Endothelial cell of umbilical vein (primary cell): ENCODE measurements at regions not wholly inside any gene's neighbourhood (a gene's known extent, or its start where the extent isn't known, plus 50 kb on each side); places are given as distances from the start of the nearest gene placed in this dataset.

Experiments
- BruUV-seq: library from RNA; stranded (reverse); fragments of 400-500 nt; replicated peaks from 2 replicates; lab custom pipeline; 2021; lab: Mats Ljungman, UMichigan
- CTCF ChIA-PET: fragments of 300-600, 350-600 bp; sonication (Branson Sonifier 250); formaldehyde crosslinking; loops from one replicate; lab custom pipeline; 2021; ENCODE audit warnings: antibody characterized with exemption, inconsistent platforms; lab: Charles Lee
- POLR2A ChIA-PET: fragments of 300-600, 350-600 bp; sonication (Branson Sonifier 250); formaldehyde crosslinking; loops from one replicate; lab custom pipeline; 2021; ENCODE audit warnings: antibody characterized with exemption, inconsistent platforms; lab: Charles Lee
- DNase-seq: peaks from one replicate; pipeline ENCODE4 v3.0.0-alpha.2; 2011; ENCODE audit warnings: low read depth, low spot score
- FAIRE-seq: peaks from 2 replicates; lab custom pipeline; 2011; peaks lifted over from hg19 to GRCh38; lab: Jason Lieb, UNC
- H2AFZ ChIP-seq: 2 replicates; pipeline ENCODE4 v1.6.0; 2012; ENCODE audit warnings: low read depth, low read length, control low read depth, inconsistent platforms
- H3K27ac ChIP-seq: 2 replicates; pipeline ENCODE4 v1.5.1; 2011; ENCODE audit warnings: low read depth, mild to moderate bottlenecking, control low read depth, low read length, moderate library complexity; ENCODE audit not compliant: insufficient read depth
- H3K27me3 ChIP-seq, 2 experiments: 2 replicates each; pipeline versions ENCODE4 v1.6.0 to v1.6.1; 2011; ENCODE audit warnings: low read length in 2 of 2, mixed read lengths in 1 of 2; ENCODE audit not compliant: control insufficient read depth in 2 of 2, insufficient read depth in 2 of 2
- H3K36me3 ChIP-seq, 2 experiments: 2 replicates in 1 of 2; 3 replicates in 1 of 2; pipeline ENCODE4 v1.5.1; 2011; ENCODE audit warnings: low read length in 2 of 2, mild to moderate bottlenecking in 1 of 2, moderate library complexity in 1 of 2; ENCODE audit not compliant: control insufficient read depth in 2 of 2, insufficient read depth in 2 of 2; ENCODE audit errors: extremely low read depth in 1 of 2
- H3K4me1 ChIP-seq: 3 replicates; pipeline ENCODE4 v1.5.1; 2011; ENCODE audit warnings: mild to moderate bottlenecking, low read length; ENCODE audit not compliant: control insufficient read depth, insufficient read depth; ENCODE audit errors: extremely low read depth
- H3K4me2 ChIP-seq: 2 replicates; pipeline ENCODE4 v1.6.1; 2011; ENCODE audit warnings: low read length, control low read depth, mixed read lengths; ENCODE audit not compliant: insufficient read depth
- H3K4me3 ChIP-seq, 3 experiments: fragments of 200-600 bp in 1 of 3; sonication (generic), shearing (Covaris generic) in 1 of 3; replicated peaks in 1 of 3; 2 replicates each; pipeline ENCODE4 v1.5.1; 2011 to 2016; ENCODE audit warnings: control low read depth in 3 of 3, low read length in 3 of 3, mild to moderate bottlenecking in 2 of 3, inconsistent platforms in 1 of 3, low read depth in 1 of 3, moderate library complexity in 1 of 3; ENCODE audit not compliant: insufficient read depth in 1 of 3
- H3K79me2 ChIP-seq: 2 replicates; pipeline ENCODE4 v1.6.0; 2012; ENCODE audit warnings: low read length, inconsistent platforms; ENCODE audit not compliant: control insufficient read depth, insufficient read depth
- H3K9ac ChIP-seq: replicated peaks from 2 replicates; pipeline ENCODE3; 2011; ENCODE audit warnings: low read length, control low read depth; ENCODE audit not compliant: insufficient read depth; ENCODE audit errors: extremely low read depth
- H3K9me1 ChIP-seq: replicated peaks from 3 replicates; pipeline ENCODE4 v1.6.0; 2011; ENCODE audit warnings: mild to moderate bottlenecking, low read length; ENCODE audit not compliant: control insufficient read depth, insufficient read depth; ENCODE audit errors: extremely low read depth
- H3K9me3 ChIP-seq: replicated peaks from 2 replicates; pipeline ENCODE4 v1.5.1; 2012; ENCODE audit warnings: low read length, inconsistent platforms; ENCODE audit not compliant: control insufficient read depth, insufficient read depth
- H4K20me1 ChIP-seq: replicated peaks from 2 replicates; pipeline ENCODE3; 2011; ENCODE audit warnings: mild to moderate bottlenecking, low read length; ENCODE audit not compliant: control insufficient read depth, insufficient read depth; ENCODE audit errors: extremely low read depth
- EZH2 ChIP-seq: IDR thresholded peaks from 2 replicates; pipeline ENCODE4 v1.6.1; 2012; ENCODE audit warnings: borderline replicate concordance, low read depth, mild to moderate bottlenecking, moderate library complexity, low read length, inconsistent platforms; ENCODE audit not compliant: severe bottlenecking
- FOS ChIP-seq: IDR thresholded peaks from 2 replicates; pipeline ENCODE4 v1.6.1; 2011; ENCODE audit warnings: mild to moderate bottlenecking, low read length, moderate library complexity, borderline replicate concordance; ENCODE audit not compliant: insufficient read depth
- GATA2 ChIP-seq: IDR thresholded peaks from 2 replicates; pipeline ENCODE4 v1.7.0; 2011; ENCODE audit warnings: low read depth, mild to moderate bottlenecking, moderate library complexity, mixed read lengths, low read length; ENCODE audit not compliant: insufficient read length, insufficient read depth
- JUN ChIP-seq: IDR thresholded peaks from 2 replicates; pipeline ENCODE4 v1.6.1; 2011; ENCODE audit warnings: borderline replicate concordance, low read depth; ENCODE audit not compliant: insufficient read length, insufficient read depth
- MYC ChIP-seq: IDR thresholded peaks from one replicate; pipeline ENCODE4 v1.6.1; 2011; ENCODE audit warnings: mild to moderate bottlenecking, low read depth, low read length
- POLR2A ChIP-seq: IDR thresholded peaks from 2 replicates; pipeline ENCODE4 v1.6.1; 2012; ENCODE audit warnings: low read depth, mild to moderate bottlenecking, control low read depth, low read length
- POLR2AphosphoS5 ChIP-seq: IDR thresholded peaks from 2 replicates; pipeline ENCODE4 v1.6.1; 2012; ENCODE audit warnings: low read depth, mild to moderate bottlenecking, control low read depth, low read length, moderate library complexity; ENCODE audit not compliant: insufficient read depth
- dilution Hi-C: fragments of 300-500 bp; cut with MboI; formaldehyde crosslinking; loops from one replicate; pipeline ENCODE4 v1.15.0; 2019; ENCODE audit warnings: low sequenced_read_pairs; ENCODE audit not compliant: extremely low pct_ligation_motif_present
- intact Hi-C: fragments of 100-400 bp; cut with micrococcal nuclease; formaldehyde crosslinking; loops from one replicate; pipeline ENCODE4 v1.10.0; 2022
- TF ChIP-seq, protein P1 (sequence below): IDR thresholded peaks from 2 replicates; pipeline ENCODE4 v1.6.1; 2011; ENCODE audit not compliant: insufficient read depth, insufficient read length
- TF ChIP-seq, protein P2 (sequence below), 2 donors: IDR thresholded peaks; 1 replicate in 1 of 2; 2 replicates in 1 of 2; pipeline ENCODE4 v1.5.1; 2011; ENCODE audit warnings: low read length in 2 of 2, mild to moderate bottlenecking in 2 of 2, moderate library complexity in 2 of 2, control low read depth in 1 of 2, inconsistent platforms in 1 of 2, low read depth in 1 of 2; ENCODE audit not compliant: insufficient read depth in 1 of 2; ENCODE audit errors: extremely low read depth in 1 of 2

- CTCF ChIA-PET, result no interaction called here
- BruUV-seq, result no TSS peak
- Histone ChIP-seq H3K36me3 (no peaks in the 10 kb centered on the region), H3K27ac (no peak overlapping the region), H3K27me3 (no peaks in the 10 kb centered on the region), H3K9ac (no peak overlapping the region), H3K9me1 (no peaks in the 10 kb centered on the region), H3K9me3 (peaks cover 6% of the 10 kb centered on the region), H3K4me2 (no peak overlapping the region), H4K20me1 (no peaks in the 10 kb centered on the region), H2AFZ (no peak overlapping the region), H3K4me3 (no peak overlapping the region), H3K79me2 (no peaks in the 10 kb centered on the region), H3K4me1 (no peaks in the 10 kb centered on the region)
- dilution Hi-C loops, result no loop called here
- FAIRE-seq (no peak), DNase-seq (no peak)
- TF ChIP-seq, protein P1, sequence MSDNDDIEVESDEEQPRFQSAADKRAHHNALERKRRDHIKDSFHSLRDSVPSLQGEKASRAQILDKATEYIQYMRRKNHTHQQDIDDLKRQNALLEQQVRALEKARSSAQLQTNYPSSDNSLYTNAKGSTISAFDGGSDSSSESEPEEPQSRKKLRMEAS, result no peak
- TF ChIP-seq MYC, result no peak
- TF ChIP-seq, protein P2, sequence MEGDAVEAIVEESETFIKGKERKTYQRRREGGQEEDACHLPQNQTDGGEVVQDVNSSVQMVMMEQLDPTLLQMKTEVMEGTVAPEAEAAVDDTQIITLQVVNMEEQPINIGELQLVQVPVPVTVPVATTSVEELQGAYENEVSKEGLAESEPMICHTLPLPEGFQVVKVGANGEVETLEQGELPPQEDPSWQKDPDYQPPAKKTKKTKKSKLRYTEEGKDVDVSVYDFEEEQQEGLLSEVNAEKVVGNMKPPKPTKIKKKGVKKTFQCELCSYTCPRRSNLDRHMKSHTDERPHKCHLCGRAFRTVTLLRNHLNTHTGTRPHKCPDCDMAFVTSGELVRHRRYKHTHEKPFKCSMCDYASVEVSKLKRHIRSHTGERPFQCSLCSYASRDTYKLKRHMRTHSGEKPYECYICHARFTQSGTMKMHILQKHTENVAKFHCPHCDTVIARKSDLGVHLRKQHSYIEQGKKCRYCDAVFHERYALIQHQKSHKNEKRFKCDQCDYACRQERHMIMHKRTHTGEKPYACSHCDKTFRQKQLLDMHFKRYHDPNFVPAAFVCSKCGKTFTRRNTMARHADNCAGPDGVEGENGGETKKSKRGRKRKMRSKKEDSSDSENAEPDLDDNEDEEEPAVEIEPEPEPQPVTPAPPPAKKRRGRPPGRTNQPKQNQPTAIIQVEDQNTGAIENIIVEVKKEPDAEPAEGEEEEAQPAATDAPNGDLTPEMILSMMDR (IDR thresholded peaks at IDR 0.05; ENCODE audit: extremely low read depth in 1 of 2, insufficient read depth in 1 of 2, low read depth in 1 of 2, low read length in 2 of 2), result no peak
- TF ChIP-seq POLR2A, result no peak
- no peak for TF ChIP-seq EZH2
- TF ChIP-seq GATA2, result no peak
- no peak for TF ChIP-seq POLR2AphosphoS5
- TF ChIP-seq JUN, result no peak
- no peak for TF ChIP-seq FOS
- intact Hi-C loops, result no loop called here
- POLR2A ChIA-PET, result no interaction called here
Measured at GRCh38 chr3:18730491-18730890, 305.4 kb upstream of the SATB1 start.
